ENCODE measurements at regions not wholly inside any gene's neighbourhood (a gene's known extent, or its start where the extent isn't known, plus 50 kb on each side); places are given as distances from the start of the nearest gene placed in this dataset.

- CTCF ChIA-PET, result interaction anchor here (0.9 to 1.6 kb wide), 2 partner anchors 18 to 81 kb away, joined by 3 read pairs; no protein-coding TSS in a partner anchor
Measured at GRCh38 chr5:96146675-96147074, 185.0 kb upstream of the ELL2 start.

More at GRCh38 chr5:96146675-96147074, 185.0 kb upstream of the ELL2 start:
- no peaks in the 10 kb centered on the region for H3K79me2 ChIP-seq (ENCODE audit: control insufficient read depth, insufficient read depth, low read length)
- dilution Hi-C loops (cut with MboI; ENCODE audit: extremely low pct_ligation_motif_present, low sequenced_read_pairs), result no loop called here
- POLR2A ChIA-PET, result no interaction called here
- H3K27me3 ChIP-seq (ENCODE audit: control insufficient read depth in 2 of 2, insufficient read depth in 2 of 2, low read length in 2 of 2), result no peaks in the 10 kb centered on the region
- H3K9me3 ChIP-seq (replicated peaks; ENCODE audit: control insufficient read depth, insufficient read depth, low read length), result no peaks in the 10 kb centered on the region
- no peak overlapping the region for H2AFZ ChIP-seq (ENCODE audit: low read depth, low read length)
- peak; percentile 6 for DNase-seq (ENCODE audit: low read depth, low spot score)
- no peaks in the 10 kb centered on the region for H4K20me1 ChIP-seq (replicated peaks; ENCODE audit: control insufficient read depth, extremely low read depth, insufficient read depth, low read length)
- H3K27ac ChIP-seq (ENCODE audit: insufficient read depth, low read depth, low read length), result no peak overlapping the region
- no TSS peak for BruUV-seq (replicated peaks)
- intact Hi-C loops (cut with micrococcal nuclease), result no loop called here
- TF ChIP-seq POLR2AphosphoS5 (IDR thresholded peaks at IDR 0.05; ENCODE audit: insufficient read depth, low read depth, low read length), result no peak
- TF ChIP-seq MAX (IDR thresholded peaks at IDR 0.05; ENCODE audit: insufficient read depth, insufficient read length), result no peak
- no peak for TF ChIP-seq POLR2A (IDR thresholded peaks at IDR 0.05; ENCODE audit: low read depth, low read length)
- no peak for TF ChIP-seq CTCF (IDR thresholded peaks at IDR 0.05; ENCODE audit: extremely low read depth in 1 of 2, insufficient read depth in 1 of 2, low read depth in 1 of 2, low read length in 2 of 2)
- TF ChIP-seq JUN (IDR thresholded peaks at IDR 0.05; ENCODE audit: borderline replicate concordance, insufficient read depth, insufficient read length, low read depth), result no peak
- no peak for TF ChIP-seq GATA2 (IDR thresholded peaks at IDR 0.05; ENCODE audit: insufficient read depth, insufficient read length, low read depth, low read length)
- no peak for TF ChIP-seq EZH2 (IDR thresholded peaks at IDR 0.05; ENCODE audit: borderline replicate concordance, low read depth, low read length, severe bottlenecking)
- no peak for TF ChIP-seq FOS (IDR thresholded peaks at IDR 0.05; ENCODE audit: borderline replicate concordance, insufficient read depth, low read length)
- TF ChIP-seq MYC (IDR thresholded peaks at IDR 0.05; ENCODE audit: low read depth, low read length), result no peak
- no peaks in the 10 kb centered on the region for H3K9me1 ChIP-seq (replicated peaks; ENCODE audit: control insufficient read depth, extremely low read depth, insufficient read depth, low read length)
- H3K4me3 ChIP-seq (replicated peaks in 1 of 3; ENCODE audit: insufficient read depth in 1 of 3, low read depth in 1 of 3, low read length in 3 of 3), result no peak overlapping the region
- no peak overlapping the region for H3K9ac ChIP-seq (replicated peaks; ENCODE audit: extremely low read depth, insufficient read depth, low read length)
- H3K4me1 ChIP-seq (ENCODE audit: control insufficient read depth, extremely low read depth, insufficient read depth, low read length), result no peaks in the 10 kb centered on the region
- no peaks in the 10 kb centered on the region for H3K36me3 ChIP-seq (ENCODE audit: control insufficient read depth in 2 of 2, extremely low read depth in 1 of 2, insufficient read depth in 2 of 2, low read length in 2 of 2)
- no peak overlapping the region for H3K4me2 ChIP-seq (ENCODE audit: insufficient read depth, low read length)
- FAIRE-seq, result no peak
